Loucy (cell line): ENCODE measurements at regions not wholly inside any gene's neighbourhood (a gene's known extent, or its start where the extent isn't known, plus 50 kb on each side); places are given as distances from the start of the nearest gene placed in this dataset.

Source experiments
- EZH2phosphoT487 ChIP-seq: fragments of 200-600 bp; IDR thresholded peaks from 2 replicates; pipeline ENCODE4 v1.6.1; 2018; ENCODE audit warnings: antibody characterized with exemption, mild to moderate bottlenecking, moderate library complexity, borderline replicate concordance
- TF ChIP-seq, protein P1 (sequence below): fragments of 200-600 bp; sonication (generic); conservative IDR thresholded peaks from 2 replicates; pipeline ENCODE4 v1.5.1; 2014; ENCODE audit warnings: mild to moderate bottlenecking, antibody characterized with exemption, low read length

DNA sequence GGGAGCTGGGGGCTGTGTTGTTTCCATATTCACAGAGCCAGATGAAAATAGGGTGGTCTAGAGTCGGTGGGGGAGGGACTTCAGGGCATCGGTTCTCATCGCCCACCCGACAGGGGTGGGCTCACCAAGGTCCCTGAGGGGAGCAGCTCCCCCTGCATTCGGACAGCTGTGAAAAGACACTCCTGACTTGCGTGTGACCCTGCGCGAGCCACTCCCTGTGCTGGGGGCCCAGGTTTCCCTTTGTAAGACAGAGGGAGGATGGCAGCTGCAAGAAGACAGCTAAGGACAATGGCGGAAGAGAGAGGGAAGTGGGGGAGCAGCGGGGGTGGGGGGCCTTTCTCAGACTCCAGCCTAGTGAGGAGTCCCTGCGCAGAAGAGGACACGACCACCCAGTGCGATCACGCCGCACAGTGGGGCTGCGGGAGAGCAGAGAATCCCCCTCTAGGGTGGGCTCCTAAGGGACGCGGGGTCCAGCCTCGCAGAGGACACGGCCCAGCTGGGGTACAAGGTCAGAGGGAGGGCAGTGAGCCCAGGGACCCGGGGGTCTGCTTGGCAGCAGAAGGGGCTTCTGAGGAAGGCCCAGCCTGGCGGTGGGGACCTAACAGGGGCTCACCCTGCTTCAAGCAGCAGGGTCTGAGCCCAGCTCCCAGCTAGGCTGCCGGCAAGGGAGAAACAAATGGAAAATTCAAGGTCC lies 326.9 kb upstream of the DIO3 start:
- no peak for TF ChIP-seq EZH2phosphoT487
- TF ChIP-seq, protein P1, sequence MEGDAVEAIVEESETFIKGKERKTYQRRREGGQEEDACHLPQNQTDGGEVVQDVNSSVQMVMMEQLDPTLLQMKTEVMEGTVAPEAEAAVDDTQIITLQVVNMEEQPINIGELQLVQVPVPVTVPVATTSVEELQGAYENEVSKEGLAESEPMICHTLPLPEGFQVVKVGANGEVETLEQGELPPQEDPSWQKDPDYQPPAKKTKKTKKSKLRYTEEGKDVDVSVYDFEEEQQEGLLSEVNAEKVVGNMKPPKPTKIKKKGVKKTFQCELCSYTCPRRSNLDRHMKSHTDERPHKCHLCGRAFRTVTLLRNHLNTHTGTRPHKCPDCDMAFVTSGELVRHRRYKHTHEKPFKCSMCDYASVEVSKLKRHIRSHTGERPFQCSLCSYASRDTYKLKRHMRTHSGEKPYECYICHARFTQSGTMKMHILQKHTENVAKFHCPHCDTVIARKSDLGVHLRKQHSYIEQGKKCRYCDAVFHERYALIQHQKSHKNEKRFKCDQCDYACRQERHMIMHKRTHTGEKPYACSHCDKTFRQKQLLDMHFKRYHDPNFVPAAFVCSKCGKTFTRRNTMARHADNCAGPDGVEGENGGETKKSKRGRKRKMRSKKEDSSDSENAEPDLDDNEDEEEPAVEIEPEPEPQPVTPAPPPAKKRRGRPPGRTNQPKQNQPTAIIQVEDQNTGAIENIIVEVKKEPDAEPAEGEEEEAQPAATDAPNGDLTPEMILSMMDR: no peak
